Thyroid gland (tissue), 4 donors: ENCODE measurements at regions not wholly inside any gene's neighbourhood (a gene's known extent, or its start where the extent isn't known, plus 50 kb on each side); places are given as distances from the start of the nearest gene placed in this dataset.

Experiments used
- DNase-seq, 2 donors: peaks; one replicate each; pipeline ENCODE4 v3.0.0-alpha.2; 2019
- H3K27ac ChIP-seq, 3 donors: fragments of 200-600 bp; sonication (generic); 1 replicate in 2 of 3; 2 replicates in 1 of 3; pipeline ENCODE4 v1.5.1; 2016 to 2019; ENCODE audit warnings: mild to moderate bottlenecking in 1 of 3, moderate library complexity in 1 of 3
- H3K27me3 ChIP-seq: fragments of 200-600 bp; sonication (generic); one replicate; pipeline ENCODE4 v1.5.1; 2019
- H3K36me3 ChIP-seq, 2 donors: fragments of 200-600 bp; sonication (generic); one replicate each; pipeline ENCODE4 v1.5.1; 2016 to 2019
- H3K4me1 ChIP-seq, 2 donors: fragments of 200-600 bp; sonication (generic); one replicate each; pipeline ENCODE4 v1.5.1; 2017 to 2019
- H3K4me3 ChIP-seq, 3 donors: fragments of 200-600 bp; sonication (generic); replicated peaks in 1 of 3; 1 replicate in 2 of 3; 2 replicates in 1 of 3; pipeline ENCODE4 v1.5.1; 2016; ENCODE audit warnings: mild to moderate bottlenecking in 1 of 3
- H3K9me3 ChIP-seq: fragments of 200-600 bp; sonication (generic); one replicate; pipeline ENCODE4 v1.5.1; 2017
- CTCF ChIP-seq, 6 experiments: fragments of 200-600 bp in 3 of 6; fragments of 450-650 bp in 3 of 6; sonication (generic) in 3 of 6; IDR thresholded peaks; one replicate each; pipeline ENCODE4 v1.5.1; 2016 to 2019; ENCODE audit warnings: antibody characterized with exemption in 6 of 6, mild to moderate bottlenecking in 2 of 6, inconsistent platforms in 1 of 6, moderate library complexity in 1 of 6
- POLR2A ChIP-seq, 2 donors: fragments of 450-650 bp; IDR thresholded peaks; one replicate each; pipeline ENCODE4 v1.6.1; 2017; ENCODE audit warnings: antibody characterized with exemption in 2 of 2, mild to moderate bottlenecking in 2 of 2, moderate library complexity in 1 of 2
- WGBS, 2 donors: methylation state at CpG; one replicate each; pipeline ENCODE4 v1.1.5; 2017; 5-methylcytosine and 5-hydroxymethylcytosine counted together
- intact Hi-C: fragments of 100-400 bp; cut with DNase I; formaldehyde crosslinking; loops from one replicate; pipeline ENCODE4 v1.15.1; 2023

GRCh38 chr20:41923624-41924023 is 305.4 kb upstream of the CHD6 start:
- 66 to 69% methylated on average over 1 of the region's 1 CpG for WGBS, 2 donors
- Histone ChIP-seq H3K27me3 (no peaks in the 10 kb centered on the region), H3K27ac (no peak overlapping the region), H3K4me1 (no peaks in the 10 kb centered on the region), H3K36me3 (no peaks in the 10 kb centered on the region), H3K9me3 (no peaks in the 10 kb centered on the region), H3K4me3 (no peak overlapping the region)
- no peak for TF ChIP-seq CTCF (IDR thresholded peaks at IDR 0.05)
- no peak for TF ChIP-seq POLR2A (IDR thresholded peaks at IDR 0.05)
- no peak for DNase-seq
- intact Hi-C loops: no loop called here

- Histone ChIP-seq H3K27me3 (no peaks in the 10 kb centered on the region), H3K36me3 (no peaks in the 10 kb centered on the region), H3K4me1 (no peaks in the 10 kb centered on the region), H3K4me3 (no peak overlapping the region), H3K9me3 (no peaks in the 10 kb centered on the region), H3K27ac (no peak overlapping the region)
- no peak for TF ChIP-seq CTCF (IDR thresholded peaks at IDR 0.05)
- no peak for TF ChIP-seq POLR2A (IDR thresholded peaks at IDR 0.05)
- intact Hi-C loops: no loop called here
- DNase-seq: no peak
Measured at GRCh38 chr20:41913146-41913545, 295.0 kb upstream of the CHD6 start.

DNA sequence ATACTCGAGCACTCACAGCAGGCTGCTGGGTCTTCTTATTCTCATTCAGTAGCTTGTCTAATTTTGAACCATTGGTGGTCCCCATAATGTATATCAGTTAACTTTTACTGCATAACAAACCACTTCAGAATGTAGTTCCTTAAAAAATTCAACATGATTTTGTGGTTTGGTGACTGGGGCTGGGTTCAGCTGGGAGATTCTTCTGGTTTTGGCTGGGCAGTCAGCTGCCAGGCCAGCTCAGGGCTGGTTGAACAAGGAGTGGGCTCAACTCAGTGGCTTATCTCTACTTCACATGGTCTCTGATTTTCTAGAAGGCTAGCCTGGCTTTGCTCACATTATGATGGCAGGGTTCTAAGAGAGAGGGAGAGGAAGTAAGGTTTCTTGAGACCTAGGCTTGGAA is 292.4 kb upstream of the CHD6 start:
- Histone ChIP-seq H3K27me3 (no peaks in the 10 kb centered on the region), H3K27ac (no peak overlapping the region), H3K9me3 (no peaks in the 10 kb centered on the region), H3K4me1 (no peaks in the 10 kb centered on the region), H3K4me3 (no peak overlapping the region), H3K36me3 (no peaks in the 10 kb centered on the region)
- TF ChIP-seq CTCF (IDR thresholded peaks at IDR 0.05) (no peak), POLR2A (IDR thresholded peaks at IDR 0.05) (no peak)
- WGBS, 2 donors: 85 to 88% methylated on average over 1 of the region's 1 CpG
- DNase-seq: no peak
- intact Hi-C loops: no loop called here

- H3K27me3 ChIP-seq: no peaks in the 10 kb centered on the region
- intact Hi-C loops: no loop called here
- 75 to 77% methylated on average over 4 of the region's 4 CpGs for WGBS, 2 donors
- DNase-seq: no peak
- H3K4me3 ChIP-seq: no peak overlapping the region
- no peak overlapping the region for H3K27ac ChIP-seq
- no peaks in the 10 kb centered on the region for H3K36me3 ChIP-seq
- TF ChIP-seq POLR2A (IDR thresholded peaks at IDR 0.05) (no peak), CTCF (IDR thresholded peaks at IDR 0.05) (no peak)
- no peaks in the 10 kb centered on the region for H3K4me1 ChIP-seq
- H3K9me3 ChIP-seq: no peaks in the 10 kb centered on the region
Measured at GRCh38 chr20:41905199-41905598, 287.0 kb upstream of the CHD6 start.

GRCh38 chr20:41903586-41903985 is 285.4 kb upstream of the CHD6 start:
- H3K27me3 ChIP-seq: no peaks in the 10 kb centered on the region
- intact Hi-C loops: no loop called here
- no peaks in the 10 kb centered on the region for H3K9me3 ChIP-seq
- H3K27ac ChIP-seq: no peak overlapping the region
- DNase-seq: no peak
- H3K4me1 ChIP-seq: no peaks in the 10 kb centered on the region
- H3K4me3 ChIP-seq: no peak overlapping the region
- H3K36me3 ChIP-seq: no peaks in the 10 kb centered on the region
- WGBS, 2 donors: 76 to 82% methylated on average over 4 of the region's 4 CpGs
- no peak for TF ChIP-seq POLR2A (IDR thresholded peaks at IDR 0.05)
- TF ChIP-seq CTCF (IDR thresholded peaks at IDR 0.05): no peak
